NB4 (cell line): ENCODE measurements at regions not wholly inside any gene's neighbourhood (a gene's known extent, or its start where the extent isn't known, plus 50 kb on each side); places are given as distances from the start of the nearest gene placed in this dataset.

ENCODE experiments used
- CTCF ChIP-seq: IDR thresholded peaks from one replicate; pipeline ENCODE4 v1.5.1; 2012; ENCODE audit warnings: low read depth, low read length
- POLR2A ChIP-seq: IDR thresholded peaks from 2 replicates; pipeline ENCODE4 v1.6.1; 2011; ENCODE audit warnings: mild to moderate bottlenecking; ENCODE audit not compliant: insufficient read length; ENCODE audit errors: extremely low read depth

GRCh38 chr5:74493411-74493810 is 147.1 kb downstream of the ENC1 start:
- TF ChIP-seq CTCF: no peak
- TF ChIP-seq POLR2A: no peak
